Panc1 (cell line): ENCODE measurements at regions not wholly inside any gene's neighbourhood (a gene's known extent, or its start where the extent isn't known, plus 50 kb on each side); places are given as distances from the start of the nearest gene placed in this dataset.

Experiments
- CTCF ChIP-seq: fragments of 450-650 bp; IDR thresholded peaks from 2 replicates; pipeline ENCODE4 v1.5.1; 2017; ENCODE audit warnings: mild to moderate bottlenecking
- SIN3A ChIP-seq: IDR thresholded peaks from 2 replicates; pipeline ENCODE4 v1.6.1; 2012; ENCODE audit warnings: low read depth, mild to moderate bottlenecking, low read length, moderate library complexity, borderline replicate concordance; ENCODE audit not compliant: insufficient read depth

DNA sequence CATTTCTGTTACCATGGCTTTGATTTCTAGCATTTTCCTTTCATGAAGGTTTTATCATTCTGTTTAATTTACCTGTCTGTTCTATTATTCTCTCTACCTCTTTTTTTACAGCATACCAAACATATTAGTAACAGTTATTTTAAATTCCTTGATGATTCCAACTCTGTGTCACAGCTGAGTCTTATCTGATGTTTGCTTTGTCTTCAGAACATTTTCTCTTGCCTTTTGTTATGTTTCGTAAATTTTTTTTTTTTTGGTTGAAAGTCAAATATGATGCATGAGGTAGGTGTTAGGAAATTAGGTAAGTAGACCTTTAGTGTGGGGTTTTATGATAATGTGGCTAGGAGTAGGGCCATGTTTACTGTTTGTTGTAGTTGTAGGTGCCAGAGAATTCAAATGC, 496.4 kb downstream of the FOXG1 start:
- no peak for TF ChIP-seq CTCF
- TF ChIP-seq SIN3A: no peak
